CD4-positive, alpha-beta T cell treated with Interferon alpha-2 for 1 hour (primary cell): ENCODE measurements at regions not wholly inside any gene's neighbourhood (a gene's known extent, or its start where the extent isn't known, plus 50 kb on each side); places are given as distances from the start of the nearest gene placed in this dataset.
A peak's percentile ranks its signal among the peaks of the same experiment; 100 is the strongest.

Source experiments
- DNase-seq, 2 donors: peaks; one replicate each; pipeline ENCODE4 v3.0.0-alpha.2; 2020 to 2022

DNA sequence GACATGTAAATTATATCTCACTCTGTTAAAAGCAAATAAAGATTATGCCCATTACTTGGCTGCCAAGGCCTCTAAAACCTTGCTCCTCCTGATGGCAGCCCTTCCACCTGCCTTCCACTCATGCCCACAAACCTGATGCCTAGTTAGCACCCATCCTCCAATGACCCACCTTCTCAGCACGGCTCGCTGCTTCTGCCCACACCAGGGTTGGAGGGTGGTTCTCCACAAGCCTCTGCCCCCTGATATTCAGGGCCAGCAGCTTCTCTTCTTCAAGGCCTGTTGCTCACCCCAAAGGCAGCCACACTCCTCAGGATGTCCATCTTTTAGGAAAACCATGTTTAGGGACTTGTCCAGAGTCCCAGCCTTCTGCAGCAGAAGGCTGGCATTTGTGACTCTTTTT lies 263.4 kb upstream of the TLE3 start:
- no peak for DNase-seq

DNA sequence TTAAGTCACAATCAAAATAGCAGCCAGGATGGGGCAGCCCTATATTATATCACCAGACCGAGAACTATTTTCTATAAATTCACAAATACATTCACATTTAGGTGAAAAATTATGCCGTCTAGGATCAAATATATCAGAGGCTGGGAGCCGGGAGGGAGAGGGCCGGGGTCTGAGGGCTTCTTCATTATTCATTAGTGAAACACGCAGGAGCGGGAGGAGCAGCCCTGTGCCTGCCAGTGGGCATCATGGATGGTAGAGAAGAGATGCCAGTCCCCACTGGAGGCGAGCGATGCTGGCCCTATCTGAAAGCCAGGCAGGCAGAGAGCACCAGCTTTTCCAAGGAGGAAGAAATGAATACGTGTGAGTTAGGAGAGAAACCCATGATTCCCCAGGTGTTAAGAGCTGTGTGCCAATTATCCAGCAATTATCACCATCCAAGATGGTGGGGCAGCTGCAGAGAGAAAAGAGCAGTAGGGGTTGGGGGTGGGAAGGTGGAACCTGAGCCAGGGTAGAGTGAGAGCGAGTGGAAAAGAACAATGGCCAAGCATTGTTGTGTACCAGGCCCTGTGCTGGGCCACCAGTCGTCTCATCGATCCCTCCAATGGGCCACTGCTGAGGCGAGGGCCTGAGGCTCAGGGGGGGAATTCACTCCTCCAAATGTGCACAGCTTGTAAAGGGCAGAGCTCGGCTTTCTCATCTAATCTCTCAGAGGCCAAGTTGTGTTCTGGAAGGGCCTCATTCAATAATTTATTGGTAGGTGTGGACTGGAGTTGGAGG lies 261.3 kb upstream of the TLE3 start:
- DNase-seq = no peak

DNA sequence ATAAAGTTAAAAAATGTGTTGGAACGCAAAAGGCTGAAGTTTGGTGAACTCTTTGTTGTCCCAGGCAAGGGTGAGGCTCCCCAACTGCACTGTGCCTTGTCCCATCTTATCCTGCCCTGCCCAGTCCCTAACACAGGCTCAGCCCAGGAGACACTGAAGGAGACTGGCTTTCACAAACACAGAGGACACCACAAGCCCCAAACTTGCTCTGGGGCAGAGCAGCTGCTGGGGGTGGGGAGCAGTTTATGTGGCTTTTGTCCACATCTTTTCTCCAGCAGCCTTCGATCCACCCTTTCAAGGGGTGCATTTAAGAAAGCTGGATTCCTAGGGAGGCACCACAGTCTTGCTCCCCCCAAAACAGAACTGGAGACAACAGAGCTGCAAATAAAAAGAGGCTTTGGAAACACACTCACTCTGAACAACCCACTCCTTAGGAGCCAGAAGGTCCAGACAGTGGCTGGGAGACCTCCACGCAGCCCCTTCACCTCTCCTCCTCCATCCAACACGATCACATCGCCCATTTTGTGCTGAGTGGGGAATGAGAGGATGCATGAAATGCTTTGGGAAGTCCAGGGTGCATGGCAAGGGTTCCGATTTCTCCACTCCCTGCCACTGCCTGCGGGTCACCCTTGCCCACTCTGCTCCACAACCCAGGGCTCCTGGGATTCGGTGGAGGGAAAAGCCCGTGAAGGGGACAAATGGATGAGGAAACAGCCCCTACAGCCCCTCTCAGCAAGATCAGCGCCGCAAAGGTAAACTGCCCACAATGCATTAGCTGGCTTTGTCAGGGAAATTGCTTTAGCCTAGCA lies 260.5 kb upstream of the TLE3 start:
- DNase-seq = no peak

DNA sequence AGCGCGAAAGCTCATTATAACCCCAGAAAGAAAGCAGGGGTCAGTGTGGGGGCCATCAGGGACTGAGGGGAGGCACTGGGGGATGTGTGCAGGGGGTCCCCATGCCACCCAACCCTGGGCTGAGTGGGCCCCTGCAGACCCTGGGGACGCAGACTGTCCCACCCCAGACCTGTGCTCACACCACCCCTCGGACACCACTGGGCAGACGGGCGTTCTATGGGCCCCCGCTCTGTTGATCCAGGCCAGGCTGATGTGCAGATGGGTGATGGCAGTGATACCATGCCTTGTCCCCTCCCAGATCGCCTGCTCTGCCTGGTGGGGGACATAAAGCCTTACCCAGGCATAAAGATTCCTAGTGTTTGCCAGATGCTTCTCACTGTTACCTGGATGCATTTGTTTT lies 259.7 kb upstream of the TLE3 start:
- DNase-seq = no peak

DNA sequence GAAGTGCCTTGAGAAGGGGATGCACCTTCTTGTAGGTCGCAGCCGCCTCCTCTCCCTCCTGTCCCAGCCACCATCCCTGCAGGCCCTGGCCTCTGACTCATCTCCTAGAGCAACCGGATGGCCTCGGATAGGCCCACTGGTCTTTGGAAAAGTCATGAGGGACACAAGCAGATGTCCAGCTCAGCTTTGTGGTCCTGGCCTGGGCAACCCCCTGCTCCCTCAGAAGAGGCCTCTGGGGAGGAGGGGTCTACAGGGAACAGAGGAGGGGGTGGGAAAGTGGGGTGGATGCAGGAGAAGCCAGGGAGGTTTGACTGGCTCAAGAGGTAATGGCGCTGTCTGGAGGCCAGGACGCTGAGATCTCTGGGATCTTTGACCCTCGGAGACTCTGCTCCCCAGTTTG lies 259.2 kb upstream of the TLE3 start:
- no peak for DNase-seq

DNA sequence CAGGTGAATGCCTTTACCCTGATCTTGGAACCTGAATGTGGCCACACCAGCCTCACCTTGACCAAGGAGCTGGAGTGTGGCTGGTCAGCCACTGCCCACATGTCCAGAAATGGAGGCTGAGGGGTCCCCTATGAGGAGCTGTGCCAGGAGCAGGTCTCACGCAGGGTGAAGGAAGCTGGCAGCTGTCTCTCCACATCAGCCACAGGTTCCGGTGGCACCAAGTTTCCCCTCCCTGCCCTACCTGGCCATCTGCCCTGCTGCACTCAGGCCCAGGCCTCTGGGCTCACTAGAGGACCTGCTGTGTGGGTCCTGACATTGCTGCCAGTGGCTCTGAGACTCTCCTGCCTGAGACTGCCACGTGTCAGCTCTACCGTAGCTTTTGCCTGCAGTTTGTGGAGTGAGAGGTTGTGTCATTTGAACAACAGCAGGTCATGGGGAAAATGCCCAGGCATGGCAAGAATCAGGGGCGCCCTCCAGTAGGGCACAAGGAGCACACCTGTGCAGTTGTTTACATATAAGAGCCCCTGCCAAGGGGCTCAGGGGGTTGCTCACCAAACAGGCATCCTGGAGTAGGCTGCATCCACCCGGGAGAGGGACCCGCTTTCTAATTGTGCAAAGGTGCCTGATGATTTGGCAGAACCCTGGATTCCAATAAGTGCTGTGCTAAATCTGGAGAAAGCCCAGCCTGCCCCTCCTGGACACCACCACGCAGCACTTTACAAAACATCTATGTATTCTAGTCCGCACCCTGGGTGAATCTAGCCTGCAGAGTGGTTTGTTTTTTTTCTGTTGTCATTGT lies 258.5 kb upstream of the TLE3 start:
- no peak for DNase-seq

DNA sequence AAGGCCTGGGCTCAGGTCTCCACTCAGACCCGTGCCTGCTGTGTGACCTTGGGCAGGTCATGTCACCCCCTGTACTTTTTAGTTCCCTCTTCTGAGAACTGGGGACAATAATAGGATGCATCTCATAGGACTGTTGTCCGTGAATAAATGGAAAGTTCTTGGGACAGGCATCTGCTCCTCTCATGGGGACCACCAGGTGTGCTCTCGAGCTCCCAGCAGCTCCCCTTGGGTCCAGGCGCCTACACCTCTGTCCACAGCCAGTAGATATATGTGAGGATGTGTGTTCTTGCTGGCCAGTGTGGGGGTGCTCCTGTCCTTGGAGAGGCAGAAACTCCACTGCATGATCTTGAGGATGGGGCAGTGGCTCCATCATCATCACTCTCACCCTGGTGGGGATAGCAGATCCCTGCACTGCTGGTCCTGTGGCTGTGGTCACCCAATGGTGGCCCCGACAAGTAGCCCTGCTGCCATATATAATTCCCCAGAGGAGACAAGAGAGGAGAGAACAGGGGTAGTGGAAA lies 257.6 kb upstream of the TLE3 start:
- DNase-seq = no peak

DNA sequence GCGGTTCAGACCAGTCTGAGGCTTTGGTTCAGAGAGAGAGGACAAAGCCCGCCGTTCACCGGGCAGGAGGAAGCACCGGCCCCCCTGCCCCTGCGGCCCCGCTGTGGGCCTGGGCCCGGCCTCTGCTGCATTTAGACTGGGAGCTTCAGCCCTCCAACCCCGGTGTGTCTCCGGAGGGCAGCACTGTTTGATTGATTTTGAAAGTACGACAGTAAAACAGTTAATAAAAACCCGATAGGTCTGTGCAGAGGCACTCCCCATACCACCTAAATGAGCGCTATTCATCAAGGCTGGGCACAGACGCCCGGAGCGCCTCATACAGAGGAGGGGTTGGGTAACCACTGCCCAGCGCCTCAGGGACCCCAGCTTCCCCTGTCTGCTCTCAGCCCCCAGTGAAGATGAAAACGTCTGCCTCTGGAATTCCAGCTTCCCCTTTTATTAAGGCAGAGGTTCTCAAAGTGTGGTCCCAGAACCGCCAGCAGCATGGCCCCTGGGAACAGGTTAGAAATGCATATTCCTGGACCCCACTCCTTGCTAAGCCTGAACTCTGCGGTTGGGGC lies 256.7 kb upstream of the TLE3 start:
- DNase-seq = no peak

DNA sequence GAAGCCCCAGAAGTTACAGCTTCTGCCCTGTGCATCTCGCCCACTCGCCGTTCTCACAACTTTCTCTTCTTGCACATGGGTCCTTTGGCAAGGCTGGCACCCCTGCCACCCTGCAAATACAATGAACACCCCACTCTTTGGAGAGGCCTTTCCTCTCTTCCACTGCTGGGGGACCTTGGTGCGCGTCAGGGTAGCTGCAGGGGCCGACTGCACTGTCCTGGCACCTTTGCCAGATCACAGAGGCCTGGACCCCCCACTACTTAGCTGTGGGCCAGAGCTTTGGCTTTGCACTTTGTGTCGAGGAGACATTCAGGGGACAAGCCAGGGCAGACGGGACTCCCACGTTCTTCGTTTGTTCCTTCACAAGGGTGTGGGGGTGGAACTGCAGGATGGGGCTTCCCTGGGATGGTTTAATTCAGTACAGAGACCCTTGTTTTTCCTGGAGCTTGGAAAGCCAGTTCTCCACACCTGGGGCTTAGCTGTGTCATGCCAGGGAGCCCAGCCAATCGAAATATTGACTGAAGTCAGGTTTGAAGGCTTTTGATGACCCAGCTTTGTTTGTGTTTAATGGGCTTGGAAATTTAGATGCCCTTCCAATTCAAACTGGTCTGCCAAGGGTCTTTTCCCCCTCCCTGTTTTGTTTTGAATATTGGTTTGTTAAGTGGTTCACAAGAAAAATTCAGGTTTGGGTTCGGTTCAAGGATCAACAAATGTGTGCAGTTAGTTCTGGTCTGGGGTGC lies 256.1 kb upstream of the TLE3 start:
- DNase-seq = no peak

DNA sequence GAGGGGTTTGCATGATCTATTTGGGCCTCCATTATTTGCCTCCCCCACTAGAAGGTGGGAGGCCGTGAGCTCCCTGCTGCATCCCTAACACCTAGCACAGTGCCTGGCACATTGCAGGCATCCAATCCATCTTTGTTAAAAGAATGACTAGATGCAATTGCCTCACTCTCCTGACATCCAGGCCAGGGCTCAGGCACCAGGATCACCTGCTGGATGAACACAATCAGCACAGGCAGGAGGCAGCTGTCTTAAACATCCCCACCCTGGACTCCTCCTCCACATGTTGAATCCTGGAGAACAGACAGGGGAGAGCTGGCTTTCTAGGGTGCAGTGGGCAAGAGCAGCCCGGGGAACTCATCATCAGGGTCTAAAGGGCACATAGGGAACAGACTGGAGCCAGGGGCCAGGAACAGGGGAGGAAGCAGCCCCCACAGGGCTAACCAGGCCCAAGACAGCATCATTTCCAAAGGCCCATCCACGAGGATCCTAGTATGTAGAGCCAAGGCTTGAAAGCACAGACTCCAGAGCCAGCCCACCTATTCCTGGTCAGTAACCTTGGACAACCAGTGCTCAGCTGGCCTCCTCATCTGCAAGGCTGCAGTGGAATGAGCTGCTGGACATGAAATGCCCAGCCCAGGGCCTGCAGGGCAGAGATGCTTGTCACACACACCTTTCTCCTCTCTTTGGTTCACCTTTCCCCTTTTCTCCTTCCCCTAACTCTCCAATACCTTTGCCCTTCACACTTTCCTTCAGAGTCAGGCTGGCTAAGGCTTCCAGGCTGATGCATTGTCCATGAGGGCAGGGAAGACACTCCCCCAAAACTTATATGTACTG lies 254.4 kb upstream of the TLE3 start:
- no peak for DNase-seq

DNA sequence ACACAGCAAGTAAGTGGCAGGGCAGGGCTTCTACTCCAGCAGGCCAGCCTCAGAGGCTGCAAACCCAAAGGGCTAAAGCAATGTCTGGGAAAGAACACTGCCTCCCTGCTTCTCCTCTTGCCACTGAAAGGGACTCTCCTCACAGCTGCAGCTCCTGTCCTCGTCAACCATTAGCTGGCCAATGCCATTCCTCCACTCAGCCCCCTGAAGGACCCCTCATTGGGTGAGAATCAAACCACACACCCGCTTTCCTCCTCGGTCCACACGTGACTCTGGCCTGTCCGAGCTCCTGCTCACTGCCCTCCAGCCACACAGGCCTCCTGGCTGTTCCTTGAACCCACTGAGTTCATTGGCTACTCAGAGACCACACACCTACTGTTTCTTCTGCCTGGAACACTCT lies 253.7 kb upstream of the TLE3 start:
- DNase-seq = no peak

DNA sequence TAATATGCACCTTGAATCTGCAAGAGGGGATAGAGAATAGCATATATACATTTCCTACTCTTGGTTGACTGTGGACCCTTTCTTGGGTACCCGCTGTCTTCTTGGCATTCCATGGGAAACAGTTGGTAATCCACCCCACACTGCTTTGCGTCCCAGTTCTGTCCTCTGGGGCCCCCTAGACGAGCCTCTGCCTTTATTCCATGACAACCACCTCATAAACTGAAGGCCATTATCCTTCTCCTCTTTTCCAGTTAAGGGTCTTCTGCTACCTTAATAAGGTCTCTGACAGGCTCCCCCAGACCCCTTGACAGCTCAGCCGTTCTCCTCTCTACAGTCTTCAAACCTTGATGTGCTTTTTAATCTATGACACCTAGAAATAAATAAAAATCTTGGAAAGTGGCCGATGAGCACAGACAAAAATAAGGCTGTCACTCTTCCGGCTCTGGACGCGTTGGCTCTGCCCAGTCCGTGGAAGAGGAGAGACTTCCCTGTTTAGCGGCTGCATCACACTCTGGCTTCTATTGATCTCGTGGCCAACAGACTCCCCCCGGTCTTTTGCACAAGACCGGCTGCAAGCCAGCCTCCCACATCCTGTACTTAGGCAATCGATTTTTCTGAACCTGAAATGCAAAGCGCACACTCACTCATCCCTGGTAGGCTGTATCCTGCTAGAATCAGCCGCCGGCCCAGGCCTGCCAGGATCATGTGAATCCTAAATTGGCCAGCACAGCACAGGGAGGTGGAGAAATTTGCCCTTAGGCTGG lies 251.0 kb upstream of the TLE3 start:
- peak in 1 of 2 donors; percentile 35 for DNase-seq

DNA sequence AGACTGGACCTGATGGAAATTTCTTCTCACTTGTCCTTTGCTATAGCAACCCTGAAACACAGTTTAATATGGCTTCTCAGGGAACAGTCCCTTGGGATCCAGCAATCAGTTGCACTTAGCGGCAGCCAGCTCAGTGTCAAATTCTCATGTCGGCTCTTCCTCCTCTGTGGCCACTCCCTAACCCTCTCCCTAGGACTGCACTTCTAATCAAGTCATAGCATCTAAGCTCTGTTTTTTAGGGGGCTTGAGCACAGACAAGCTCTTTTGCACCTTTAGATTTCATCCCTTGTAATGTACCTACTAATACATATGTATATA lies 250.5 kb upstream of the TLE3 start:
- no peak for DNase-seq

DNA sequence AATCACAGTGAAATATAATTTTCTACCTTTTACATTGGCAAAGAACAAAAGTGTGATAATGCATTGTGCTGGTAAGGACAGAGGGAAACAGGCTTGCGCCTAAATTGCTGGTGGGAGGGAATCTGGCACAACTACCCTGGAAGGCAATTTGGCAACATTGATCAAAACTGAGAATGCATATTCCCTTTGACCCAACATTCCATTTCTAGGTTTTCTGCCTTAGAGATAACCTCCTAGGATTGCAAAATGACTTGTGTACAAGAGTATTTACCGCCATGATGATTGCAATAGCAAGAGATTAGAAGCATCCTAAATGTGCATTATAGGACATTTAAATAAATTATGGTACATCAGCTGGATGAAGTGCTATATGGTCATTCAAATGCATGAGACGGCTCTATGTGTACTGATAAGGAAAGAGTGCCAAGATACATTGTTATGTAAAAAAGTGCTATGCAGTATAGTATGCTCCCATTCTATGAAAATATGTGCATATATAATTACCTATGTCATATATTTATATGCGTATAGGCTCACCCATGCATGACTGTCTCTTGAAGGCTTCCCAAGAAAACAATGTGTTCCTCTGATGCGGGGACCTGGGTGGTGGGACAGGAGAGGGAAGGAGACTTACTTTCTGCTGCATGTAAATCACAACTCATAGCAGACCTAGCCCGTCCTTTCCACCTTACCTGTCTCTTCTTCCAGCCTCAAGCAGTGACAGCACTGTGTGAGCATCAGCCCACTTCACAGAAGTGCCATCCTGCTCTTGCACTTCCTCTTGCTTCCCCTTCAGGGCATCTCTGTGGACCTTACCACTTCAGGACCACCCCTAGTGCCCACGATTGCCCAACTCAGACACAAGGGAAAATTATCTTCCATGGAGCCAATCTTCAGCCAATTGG lies 249.9 kb upstream of the TLE3 start:
- DNase-seq = no peak

DNA sequence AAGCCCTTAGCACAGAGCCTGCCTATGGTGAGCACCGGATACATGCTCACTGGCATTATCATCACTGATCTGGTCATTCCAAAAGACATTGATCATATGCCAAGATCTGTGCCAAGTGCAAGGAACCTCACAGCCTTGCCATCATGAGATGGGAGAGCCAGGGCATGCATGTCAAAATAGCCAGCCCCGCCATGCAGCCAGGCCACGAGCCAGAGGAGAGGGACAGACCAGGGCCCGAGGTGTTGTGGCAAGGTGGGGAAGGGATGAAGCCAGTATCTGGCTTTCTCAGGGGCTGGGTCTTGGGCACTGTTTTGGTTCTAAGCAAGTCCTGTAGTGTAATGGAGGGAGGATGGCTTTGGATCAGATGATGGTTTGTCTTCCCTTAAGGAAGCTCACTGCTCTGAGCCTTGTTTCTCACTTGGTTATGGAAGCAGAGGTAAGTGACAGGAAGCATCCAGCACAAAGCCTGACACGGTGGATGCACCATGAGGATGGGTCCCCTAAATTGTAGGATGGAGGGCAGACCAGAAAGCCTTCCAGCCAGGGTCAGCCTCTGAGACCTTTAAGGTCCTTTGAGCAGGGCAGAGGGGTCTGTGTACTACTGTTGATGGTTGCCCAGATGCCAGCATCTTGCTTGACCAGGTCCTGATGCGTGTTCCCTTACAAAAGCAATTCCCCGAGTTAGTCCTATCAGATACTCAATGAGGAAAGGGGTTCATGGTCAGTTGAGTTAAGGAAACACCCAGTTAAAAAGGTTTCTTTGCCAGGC lies 247.7 kb upstream of the TLE3 start:
- DNase-seq = no peak

DNA sequence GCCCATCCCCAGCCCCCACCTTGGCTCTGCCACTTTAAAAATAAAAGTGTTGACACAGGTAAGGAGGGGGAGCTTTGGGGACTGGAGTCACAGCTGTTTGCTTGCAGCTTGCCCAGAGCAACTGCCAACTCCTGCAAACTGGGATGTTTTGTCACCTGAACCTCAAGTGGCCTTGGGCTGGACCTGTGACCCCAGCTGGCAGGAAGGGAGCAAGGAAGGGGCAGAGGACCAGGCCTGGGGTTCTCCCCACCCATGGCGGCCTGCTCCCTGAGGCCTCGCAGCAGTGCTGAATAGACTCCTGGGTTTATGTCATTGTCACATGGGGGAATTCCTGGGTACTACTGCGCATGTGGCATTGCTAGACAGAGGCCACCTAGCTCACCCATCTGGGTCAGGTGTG lies 246.9 kb upstream of the TLE3 start:
- no peak for DNase-seq

DNA sequence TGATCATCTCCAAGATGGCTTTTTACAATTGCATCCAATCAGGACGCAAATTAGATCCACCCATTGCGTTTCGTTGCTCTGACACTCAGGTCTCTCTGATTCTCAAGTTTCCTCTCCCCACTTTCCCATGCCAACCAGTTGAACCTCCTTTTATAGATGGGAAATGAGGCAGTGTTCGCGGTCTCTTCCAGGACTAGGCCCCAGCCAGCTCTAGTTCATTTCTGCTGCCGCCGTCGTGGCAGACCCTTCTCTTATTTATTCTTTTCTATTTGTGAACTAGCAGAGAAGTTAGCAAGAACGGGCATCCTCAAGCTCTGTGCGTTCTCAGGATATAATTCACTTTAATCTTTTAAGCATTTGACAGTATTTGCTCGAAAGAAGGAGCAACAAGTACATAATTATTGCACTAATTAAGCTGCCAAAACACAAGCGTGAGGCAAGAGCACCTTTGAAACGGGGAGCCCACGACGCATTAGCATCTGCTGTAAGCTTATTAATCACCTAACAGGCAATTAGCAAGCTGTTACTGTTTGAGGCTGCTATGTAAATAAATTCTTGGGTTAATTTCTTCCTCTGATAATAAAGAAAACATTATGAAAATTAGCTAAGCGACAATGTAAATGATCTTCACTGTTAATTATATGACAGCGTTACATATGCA lies 246.4 kb upstream of the TLE3 start:
- DNase-seq = no peak
